Osteoblast (primary cell): ENCODE measurements at regions not wholly inside any gene's neighbourhood (a gene's known extent, or its start where the extent isn't known, plus 50 kb on each side); places are given as distances from the start of the nearest gene placed in this dataset.

Experiments
- DNase-seq: peaks from one replicate; pipeline ENCODE4 v3.0.0; 2011; ENCODE audit warnings: low spot score, mixed read lengths; ENCODE audit not compliant: insufficient read length; ENCODE audit errors: missing footprints
- H2AFZ ChIP-seq: 2 replicates; pipeline ENCODE4 v1.6.0; 2011; ENCODE audit warnings: mild to moderate bottlenecking, low read length
- H3K27ac ChIP-seq: 2 replicates; pipeline ENCODE4 v1.5.1; 2011; ENCODE audit warnings: mild to moderate bottlenecking, low read depth, low read length, moderate library complexity
- H3K27me3 ChIP-seq: 2 replicates; pipeline ENCODE4 v1.6.0; 2012; ENCODE audit warnings: mild to moderate bottlenecking, control low read depth, inconsistent platforms, low read length, moderate library complexity; ENCODE audit not compliant: insufficient read depth
- H3K36me3 ChIP-seq: 2 replicates; pipeline ENCODE4 v1.5.1; 2011; ENCODE audit warnings: mild to moderate bottlenecking, low read length, control low read depth, moderate library complexity; ENCODE audit not compliant: insufficient read depth
- H3K4me1 ChIP-seq: 2 replicates; pipeline ENCODE4 v1.5.1; 2011; ENCODE audit warnings: mild to moderate bottlenecking, low read length, control low read depth, moderate library complexity; ENCODE audit not compliant: insufficient read depth
- H3K4me2 ChIP-seq: 2 replicates; pipeline ENCODE4 v1.6.0; 2011; ENCODE audit warnings: mild to moderate bottlenecking, low read length; ENCODE audit not compliant: insufficient read depth
- H3K4me3 ChIP-seq: fragments of 200-600 bp; sonication (generic); 3 replicates; pipeline ENCODE4 v1.5.1; 2012; ENCODE audit warnings: mild to moderate bottlenecking, low read length, inconsistent platforms; ENCODE audit not compliant: insufficient read depth
- H3K79me2 ChIP-seq: 2 replicates; pipeline ENCODE4 v1.6.0; 2012; ENCODE audit warnings: mild to moderate bottlenecking, low read length, control low read depth, inconsistent platforms; ENCODE audit not compliant: insufficient read depth
- H3K9me3 ChIP-seq: 2 replicates; pipeline ENCODE4 v1.5.1; 2011; ENCODE audit warnings: low read depth, low read length, control low read depth
- H4K20me1 ChIP-seq: 2 replicates; pipeline ENCODE4 v1.6.0; 2012; ENCODE audit warnings: mild to moderate bottlenecking, low read length, control low read depth; ENCODE audit not compliant: insufficient read depth
- CTCF ChIP-seq: IDR thresholded peaks from 2 replicates; pipeline ENCODE4 v1.5.1; 2011; ENCODE audit warnings: mild to moderate bottlenecking, low read depth, low read length, moderate library complexity; ENCODE audit errors: extremely low read depth

DNA sequence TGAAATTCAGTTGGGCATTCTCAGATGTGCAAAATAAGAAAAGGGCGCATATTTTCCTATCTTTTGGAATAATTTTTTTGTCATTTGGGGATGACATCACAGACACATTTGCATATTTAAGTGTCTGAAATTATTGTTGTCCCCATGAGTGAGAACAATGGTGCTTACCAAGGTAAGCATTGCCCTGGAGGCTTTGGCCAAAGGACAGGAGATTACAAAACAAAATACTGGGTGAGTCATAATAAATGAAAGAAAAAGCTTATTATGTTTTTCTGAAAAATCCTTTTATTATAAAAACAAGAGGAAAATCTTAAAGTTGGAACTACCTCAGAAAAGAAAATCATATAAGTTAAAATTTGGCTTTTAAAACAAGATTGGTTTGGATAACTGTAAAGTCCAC, 254.9 kb downstream of the BTG1 start:
- H3K4me1 ChIP-seq, result no peaks in the 10 kb centered on the region
- H3K9me3 ChIP-seq, result no peaks in the 10 kb centered on the region
- no peak for TF ChIP-seq CTCF
- no peaks in the 10 kb centered on the region for H3K36me3 ChIP-seq
- no peaks in the 10 kb centered on the region for H4K20me1 ChIP-seq
- H3K79me2 ChIP-seq, result no peaks in the 10 kb centered on the region
- H2AFZ ChIP-seq, result no peak overlapping the region
- H3K27ac ChIP-seq, result no peak overlapping the region
- no peak for DNase-seq
- no peak overlapping the region for H3K4me2 ChIP-seq
- H3K27me3 ChIP-seq, result no peaks in the 10 kb centered on the region
- H3K4me3 ChIP-seq, result no peak overlapping the region

DNA sequence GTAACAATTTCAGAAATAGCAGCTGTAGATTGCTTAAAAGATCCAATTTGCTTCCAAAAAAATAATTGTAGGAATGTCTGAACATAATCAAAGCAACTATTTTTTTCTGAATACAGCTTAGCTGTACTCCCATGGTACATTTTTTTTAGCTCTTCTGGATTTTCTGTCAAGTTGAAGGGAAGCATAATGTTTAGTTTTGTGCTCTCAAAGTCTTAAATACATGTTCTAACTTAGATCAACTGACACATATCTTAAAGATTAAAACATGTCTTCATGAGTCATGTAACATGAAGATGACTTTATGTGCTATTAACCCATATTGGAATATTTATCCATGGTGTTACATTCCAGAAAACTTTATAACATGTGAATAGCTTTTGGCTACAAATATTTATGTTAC, 255.7 kb downstream of the BTG1 start:
- Histone ChIP-seq H3K79me2 (no peaks in the 10 kb centered on the region), H3K4me3 (no peak overlapping the region), H4K20me1 (no peaks in the 10 kb centered on the region), H3K27ac (no peak overlapping the region), H3K4me2 (no peak overlapping the region), H3K36me3 (no peaks in the 10 kb centered on the region), H3K4me1 (no peaks in the 10 kb centered on the region), H2AFZ (no peak overlapping the region), H3K27me3 (no peaks in the 10 kb centered on the region), H3K9me3 (no peaks in the 10 kb centered on the region)
- TF ChIP-seq CTCF, result no peak
- no peak for DNase-seq

GRCh38 chr12:91889059-91889458, 256.6 kb downstream of the BTG1 start:
- no peak overlapping the region for H2AFZ ChIP-seq
- H4K20me1 ChIP-seq, result no peaks in the 10 kb centered on the region
- no peaks in the 10 kb centered on the region for H3K4me1 ChIP-seq
- H3K4me2 ChIP-seq, result no peak overlapping the region
- H3K79me2 ChIP-seq, result no peaks in the 10 kb centered on the region
- TF ChIP-seq CTCF, result no peak
- no peak for DNase-seq
- no peaks in the 10 kb centered on the region for H3K9me3 ChIP-seq
- no peak overlapping the region for H3K4me3 ChIP-seq
- H3K27me3 ChIP-seq, result no peaks in the 10 kb centered on the region
- no peaks in the 10 kb centered on the region for H3K36me3 ChIP-seq
- no peak overlapping the region for H3K27ac ChIP-seq

GRCh38 chr12:91887957-91888356, 257.7 kb downstream of the BTG1 start:
- no peak overlapping the region for H3K4me2 ChIP-seq
- no peaks in the 10 kb centered on the region for H3K27me3 ChIP-seq
- no peak for DNase-seq
- H3K4me3 ChIP-seq, result no peak overlapping the region
- H3K9me3 ChIP-seq, result no peaks in the 10 kb centered on the region
- H3K79me2 ChIP-seq, result no peaks in the 10 kb centered on the region
- H3K4me1 ChIP-seq, result no peaks in the 10 kb centered on the region
- no peaks in the 10 kb centered on the region for H3K36me3 ChIP-seq
- no peak overlapping the region for H3K27ac ChIP-seq
- no peak for TF ChIP-seq CTCF
- H2AFZ ChIP-seq, result no peak overlapping the region
- no peaks in the 10 kb centered on the region for H4K20me1 ChIP-seq
